HCT116 (cell line): ENCODE measurements at regions not wholly inside any gene's neighbourhood (a gene's known extent, or its start where the extent isn't known, plus 50 kb on each side); places are given as distances from the start of the nearest gene placed in this dataset.

ENCODE experiments used
- ATAC-seq: fragments of 200-7000 bp; cut with Tn5 transposase; 2 replicates; pipeline ENCODE4 v1.9.1; 2020; ENCODE audit warnings: mild to moderate bottlenecking, moderate library complexity
- BruUV-seq: library from RNA; stranded (reverse); fragments of 400-500 nt; replicated peaks from 2 replicates; lab custom pipeline; 2021; lab: Mats Ljungman, UMichigan
- CTCF ChIA-PET: fragments of 300-600 bp; sonication (Branson Sonifier 250); formaldehyde crosslinking; loops from one replicate; lab custom pipeline; 2021; ENCODE audit warnings: antibody characterized with exemption; lab: Charles Lee
- POLR2A ChIA-PET: fragments of 300-600, 350-600 bp; sonication (Branson Sonifier 250); formaldehyde crosslinking; loops from one replicate; lab custom pipeline; 2021; ENCODE audit warnings: antibody characterized with exemption; lab: Charles Lee
- RAD21 ChIA-PET, 2 experiments: fragments of 300-600 bp; sonication (Branson Sonifier 250); formaldehyde crosslinking; loops; one replicate each; lab custom pipeline; 2023; ENCODE audit warnings: low total read pairs in 2 of 2; ENCODE audit not compliant: uncharacterized antibody in 2 of 2, unreplicated experiment in 2 of 2, low non-redundant PET in 1 of 2; lab: Charles Lee
- DNase-seq: peaks from one replicate; pipeline ENCODE4 v3.0.0-alpha.2; 2010; ENCODE audit warnings: low read depth, low spot score
- H2AFZ ChIP-seq: fragments of 200-600 bp; shearing (Covaris generic), sonication (generic); 2 replicates; pipeline ENCODE4 v1.6.1; 2017; ENCODE audit warnings: low read depth, mixed run types, mixed read lengths, antibody characterized with exemption, low read length; ENCODE audit not compliant: poor library complexity, severe bottlenecking
- H3K27ac ChIP-seq: 2 replicates; pipeline ENCODE4 v1.5.1; 2012; ENCODE audit warnings: low read depth, low read length
- H3K27me3 ChIP-seq: fragments of 200-600 bp; sonication (generic); 2 replicates; pipeline ENCODE4 v1.6.1; 2016; ENCODE audit warnings: mixed run types, low read length, mixed read lengths; ENCODE audit not compliant: insufficient read depth
- H3K36me3 ChIP-seq, 2 experiments: fragments of 200-500 bp in 1 of 2; fragments of 200-600 bp in 1 of 2; sonication (Bioruptor generic) in 1 of 2; sonication (generic) in 1 of 2; 2 replicates each; pipeline versions ENCODE4 v1.5.1 to v1.6.1; 2014 to 2016; ENCODE audit warnings: low read length in 2 of 2, inconsistent platforms in 1 of 2, mixed read lengths in 1 of 2, mixed run types in 1 of 2; ENCODE audit not compliant: insufficient read depth in 2 of 2, control insufficient read depth in 1 of 2
- H3K4me1 ChIP-seq, 2 experiments: fragments of 200-600 bp in 1 of 2; sonication (generic) in 1 of 2; 2 replicates each; pipeline versions ENCODE4 v1.5.1 to v1.6.1; 2012 to 2017; ENCODE audit warnings: low read length in 2 of 2, inconsistent platforms in 1 of 2, mild to moderate bottlenecking in 1 of 2, mixed read lengths in 1 of 2, mixed run types in 1 of 2, moderate library complexity in 1 of 2; ENCODE audit not compliant: insufficient read depth in 2 of 2, control insufficient read depth in 1 of 2
- H3K4me2 ChIP-seq: fragments of 200-600 bp; sonication (generic); 2 replicates; pipeline ENCODE4 v1.6.1; 2017; ENCODE audit warnings: mixed run types, low read length, mixed read lengths
- H3K4me3 ChIP-seq, 2 experiments: fragments of 200-600 bp in 1 of 2; sonication (generic) in 1 of 2; replicated peaks in 1 of 2; 2 replicates each; pipeline ENCODE4 v1.5.1; 2011 to 2016; ENCODE audit warnings: low read length in 2 of 2, control low read depth in 1 of 2, low read depth in 1 of 2, mild to moderate bottlenecking in 1 of 2, mixed read lengths in 1 of 2, mixed run types in 1 of 2
- H3K79me2 ChIP-seq: fragments of 200-600 bp; sonication (generic); 2 replicates; pipeline ENCODE4 v1.6.1; 2017; ENCODE audit warnings: mild to moderate bottlenecking, mixed run types, low read length, moderate library complexity, mixed read lengths; ENCODE audit not compliant: insufficient read depth
- H3K9ac ChIP-seq: fragments of 200-600 bp; sonication (generic); 2 replicates; pipeline ENCODE4 v1.6.1; 2016; ENCODE audit warnings: low read length, mixed read lengths
- H3K9me2 ChIP-seq: fragments of 200-600 bp; sonication (generic), shearing (Covaris generic); 2 replicates; pipeline ENCODE4 v1.6.1; 2017; ENCODE audit warnings: mixed run types, mild to moderate bottlenecking, moderate library complexity; ENCODE audit not compliant: insufficient read depth
- H3K9me3 ChIP-seq, 2 experiments: fragments of 200-500 bp in 1 of 2; fragments of 200-600 bp in 1 of 2; sonication (Bioruptor generic) in 1 of 2; sonication (generic) in 1 of 2; 2 replicates each; pipeline ENCODE4 v1.6.1; 2014 to 2017; ENCODE audit warnings: low read length in 2 of 2, mixed read lengths in 2 of 2, inconsistent platforms in 1 of 2, low read depth in 1 of 2, mild to moderate bottlenecking in 1 of 2, mixed run types in 1 of 2, moderate library complexity in 1 of 2; ENCODE audit not compliant: control insufficient read depth in 1 of 2, insufficient read depth in 1 of 2
- H4K20me1 ChIP-seq: fragments of 200-600 bp; sonication (generic), shearing (Covaris generic); 2 replicates; pipeline ENCODE4 v1.6.1; 2017; ENCODE audit warnings: mixed run types, mild to moderate bottlenecking, moderate library complexity; ENCODE audit not compliant: insufficient read depth
- CBX3 ChIP-seq: IDR thresholded peaks from 2 replicates; pipeline ENCODE4 v1.6.1; 2012; ENCODE audit warnings: low read depth
- EZH2 ChIP-seq: fragments of 200-600 bp; sonication (generic); IDR thresholded peaks from 2 replicates; pipeline ENCODE4 v1.6.1; 2017; ENCODE audit warnings: antibody characterized with exemption, mixed run types
- FOSL1 ChIP-seq: IDR thresholded peaks from 2 replicates; pipeline ENCODE4 v1.6.1; 2012; ENCODE audit warnings: low read depth
- JUND ChIP-seq: IDR thresholded peaks from 2 replicates; pipeline ENCODE4 v1.6.1; 2012
- POLR2A ChIP-seq: IDR thresholded peaks from 2 replicates; pipeline ENCODE4 v1.7.0; 2011; ENCODE audit warnings: borderline replicate concordance; ENCODE audit not compliant: insufficient read depth, insufficient read length; ENCODE audit errors: extremely low read depth
- POLR2AphosphoS5 ChIP-seq: IDR thresholded peaks from 2 replicates; pipeline ENCODE4 v1.6.1; 2011; ENCODE audit warnings: mild to moderate bottlenecking, low read depth, low read length, moderate library complexity
- SIN3A ChIP-seq: IDR thresholded peaks from 2 replicates; pipeline ENCODE4 v1.6.1; 2012; ENCODE audit warnings: low read depth
- SP1 ChIP-seq: IDR thresholded peaks from 2 replicates; pipeline ENCODE4 v1.6.1; 2012; ENCODE audit warnings: low read depth
- SRF ChIP-seq: IDR thresholded peaks from 2 replicates; pipeline ENCODE4 v1.6.1; 2012; ENCODE audit warnings: low read depth
- ZFX ChIP-seq: fragments of 450-650 bp; IDR thresholded peaks from 2 replicates; pipeline ENCODE4 v1.6.1; 2017
- intact Hi-C: fragments of 100-400 bp; cut with micrococcal nuclease; formaldehyde crosslinking; loops from 2 replicates; pipeline ENCODE4 v1.10.0; 2022
- TF ChIP-seq, protein P1 (sequence below), 3 experiments: fragments of 200-600 bp in 1 of 3; sonication (generic) in 1 of 3; IDR thresholded peaks in 2 of 3; conservative IDR thresholded peaks in 1 of 3; 2 replicates each; pipeline ENCODE4 v1.5.1; 2012 to 2017; ENCODE audit warnings: low read depth in 2 of 3, low read length in 2 of 3, antibody characterized with exemption in 1 of 3, borderline replicate concordance in 1 of 3, control low read depth in 1 of 3, mild to moderate bottlenecking in 1 of 3, mixed read lengths in 1 of 3, mixed run types in 1 of 3, moderate library complexity in 1 of 3; ENCODE audit not compliant: insufficient read depth in 1 of 3
- TF ChIP-seq, protein P2 (sequence below): IDR thresholded peaks from 2 replicates; pipeline ENCODE4 v1.6.1; 2012

DNA sequence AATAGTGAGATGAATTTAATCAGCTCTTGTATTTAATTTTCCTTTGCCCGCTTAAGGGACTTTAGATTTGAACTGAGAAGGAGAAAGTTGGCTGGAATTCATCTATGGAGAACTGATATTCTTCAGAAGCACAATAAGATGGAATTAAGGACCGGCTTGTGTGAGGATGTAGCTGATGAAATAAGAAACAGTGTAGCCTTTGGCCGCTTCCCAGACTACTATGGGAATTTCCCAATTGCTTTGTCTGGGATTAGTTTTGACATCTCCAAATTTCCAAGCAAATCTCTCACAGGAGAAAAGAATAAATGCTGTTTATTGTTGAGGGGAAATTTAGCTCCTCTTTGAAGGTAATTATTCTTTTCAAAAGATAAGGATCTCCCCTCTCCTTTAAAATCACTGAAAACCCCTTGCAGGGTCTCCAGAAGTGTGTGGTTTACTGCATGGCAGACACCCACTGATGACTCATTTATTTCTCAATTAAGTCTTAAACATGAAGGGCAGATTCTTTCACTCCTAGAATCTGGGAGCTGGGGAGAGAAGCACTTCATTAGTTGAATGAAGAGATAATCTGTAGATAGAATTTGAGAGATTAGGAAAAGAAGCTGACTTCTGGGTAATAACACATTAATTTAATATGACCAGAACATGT, 606.5 kb upstream of the ADAMTS16 start:
- Histone ChIP-seq H4K20me1 (no peaks in the 10 kb centered on the region), H3K79me2 (no peaks in the 10 kb centered on the region), H3K36me3 (no peaks in the 10 kb centered on the region), H3K9me3 (peaks cover 14 to 39% of the 10 kb centered on the region in 2 experiments; a peak in 3 of 4 replicates), H2AFZ (no peak overlapping the region), H3K27me3 (no peaks in the 10 kb centered on the region), H3K4me3 (no peak overlapping the region), H3K9ac (no peak overlapping the region), H3K4me1 (no peaks in the 10 kb centered on the region), H3K9me2 (no peaks in the 10 kb centered on the region), H3K4me2 (no peak overlapping the region), H3K27ac (no peak overlapping the region)
- ChIA-PET RAD21 (no interaction called here), CTCF (no interaction called here), POLR2A (no interaction called here)
- no TSS peak for BruUV-seq
- ATAC-seq: no peak
- no peak for DNase-seq
- intact Hi-C loops: no loop called here
- TF ChIP-seq, protein P1, sequence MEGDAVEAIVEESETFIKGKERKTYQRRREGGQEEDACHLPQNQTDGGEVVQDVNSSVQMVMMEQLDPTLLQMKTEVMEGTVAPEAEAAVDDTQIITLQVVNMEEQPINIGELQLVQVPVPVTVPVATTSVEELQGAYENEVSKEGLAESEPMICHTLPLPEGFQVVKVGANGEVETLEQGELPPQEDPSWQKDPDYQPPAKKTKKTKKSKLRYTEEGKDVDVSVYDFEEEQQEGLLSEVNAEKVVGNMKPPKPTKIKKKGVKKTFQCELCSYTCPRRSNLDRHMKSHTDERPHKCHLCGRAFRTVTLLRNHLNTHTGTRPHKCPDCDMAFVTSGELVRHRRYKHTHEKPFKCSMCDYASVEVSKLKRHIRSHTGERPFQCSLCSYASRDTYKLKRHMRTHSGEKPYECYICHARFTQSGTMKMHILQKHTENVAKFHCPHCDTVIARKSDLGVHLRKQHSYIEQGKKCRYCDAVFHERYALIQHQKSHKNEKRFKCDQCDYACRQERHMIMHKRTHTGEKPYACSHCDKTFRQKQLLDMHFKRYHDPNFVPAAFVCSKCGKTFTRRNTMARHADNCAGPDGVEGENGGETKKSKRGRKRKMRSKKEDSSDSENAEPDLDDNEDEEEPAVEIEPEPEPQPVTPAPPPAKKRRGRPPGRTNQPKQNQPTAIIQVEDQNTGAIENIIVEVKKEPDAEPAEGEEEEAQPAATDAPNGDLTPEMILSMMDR (IDR thresholded peaks at IDR 0.05 in 2 of 3, conservative IDR thresholded peaks at IDR 0.05 in 1 of 3; ENCODE audit: borderline replicate concordance in 1 of 3, insufficient read depth in 1 of 3, low read depth in 2 of 3, low read length in 2 of 3): no peak
- TF ChIP-seq, protein P2, sequence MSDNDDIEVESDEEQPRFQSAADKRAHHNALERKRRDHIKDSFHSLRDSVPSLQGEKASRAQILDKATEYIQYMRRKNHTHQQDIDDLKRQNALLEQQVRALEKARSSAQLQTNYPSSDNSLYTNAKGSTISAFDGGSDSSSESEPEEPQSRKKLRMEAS: no peak
- TF ChIP-seq JUND (no peak), POLR2A (no peak), FOSL1 (no peak), EZH2 (no peak), SRF (no peak), SIN3A (no peak), POLR2AphosphoS5 (no peak), ZFX (no peak), CBX3 (no peak), SP1 (no peak)
- TF ChIP-seq, all 23 proteins: peak for 0
